HL-60 (cell line): ENCODE measurements at regions not wholly inside any gene's neighbourhood (a gene's known extent, or its start where the extent isn't known, plus 50 kb on each side); places are given as distances from the start of the nearest gene placed in this dataset.

Source experiments
- DNase-seq, 2 experiments: peaks; one replicate each; pipeline ENCODE4 v3.0.0-alpha.2; 2010 to 2020; ENCODE audit warnings: low read depth in 1 of 2, low spot score in 1 of 2
- H3K27ac ChIP-seq: fragments of 250-450 bp; sonication (Bioruptor Pico); replicated peaks from 2 replicates; pipeline ENCODE4 v1.5.1; 2020; ENCODE audit warnings: mild to moderate bottlenecking, moderate library complexity
- H3K27me3 ChIP-seq: fragments of 250-450 bp; sonication (Bioruptor Pico); 2 replicates; pipeline ENCODE4 v1.5.1; 2021; ENCODE audit warnings: mild to moderate bottlenecking, moderate library complexity; ENCODE audit not compliant: insufficient read depth, poor library complexity, severe bottlenecking
- H3K4me3 ChIP-seq: replicated peaks from 2 replicates; pipeline ENCODE4 v1.5.1; 2011; ENCODE audit warnings: mild to moderate bottlenecking, control low read depth, low read length; ENCODE audit not compliant: insufficient read depth
- GABPA ChIP-seq: IDR thresholded peaks from 2 replicates; pipeline ENCODE4 v1.6.1; 2012; ENCODE audit warnings: low read depth
- POLR2AphosphoS5 ChIP-seq: IDR thresholded peaks from 2 replicates; pipeline ENCODE4 v1.6.1; 2012; ENCODE audit warnings: low read depth
- SPI1 ChIP-seq: IDR thresholded peaks from 2 replicates; pipeline ENCODE4 v1.6.1; 2012; ENCODE audit warnings: low read depth, mild to moderate bottlenecking, borderline replicate concordance
- TF ChIP-seq, protein P1 (sequence below): IDR thresholded peaks from 2 replicates; pipeline ENCODE4 v1.6.1; 2012; ENCODE audit warnings: low read depth; ENCODE audit not compliant: insufficient replicate concordance
- TF ChIP-seq, protein P2 (sequence below): IDR thresholded peaks from one replicate; pipeline ENCODE4 v1.5.1; 2011; ENCODE audit warnings: low read length, control low read depth, inconsistent platforms; ENCODE audit not compliant: insufficient read depth

DNA sequence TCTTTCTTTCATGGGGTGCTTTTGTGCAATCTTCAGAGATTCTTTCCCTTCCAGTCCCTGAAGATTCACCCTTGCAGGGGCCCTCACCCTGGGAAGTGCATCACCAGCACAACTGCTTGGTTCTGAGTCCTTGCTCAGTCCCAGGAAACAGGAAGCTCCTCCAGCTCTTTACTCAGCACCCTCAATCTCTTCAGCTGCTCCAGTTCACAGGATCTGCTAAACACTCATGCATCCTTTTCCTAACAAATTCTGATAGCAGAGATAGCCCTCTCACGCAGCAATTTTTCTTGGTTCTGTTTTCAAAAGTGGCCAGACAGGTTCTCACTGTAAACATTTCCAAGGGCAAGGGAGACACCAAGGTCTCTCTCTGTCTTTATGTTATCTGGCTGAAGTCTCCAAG lies 823.1 kb downstream of the LIG4 start:
- TF ChIP-seq, protein P1, sequence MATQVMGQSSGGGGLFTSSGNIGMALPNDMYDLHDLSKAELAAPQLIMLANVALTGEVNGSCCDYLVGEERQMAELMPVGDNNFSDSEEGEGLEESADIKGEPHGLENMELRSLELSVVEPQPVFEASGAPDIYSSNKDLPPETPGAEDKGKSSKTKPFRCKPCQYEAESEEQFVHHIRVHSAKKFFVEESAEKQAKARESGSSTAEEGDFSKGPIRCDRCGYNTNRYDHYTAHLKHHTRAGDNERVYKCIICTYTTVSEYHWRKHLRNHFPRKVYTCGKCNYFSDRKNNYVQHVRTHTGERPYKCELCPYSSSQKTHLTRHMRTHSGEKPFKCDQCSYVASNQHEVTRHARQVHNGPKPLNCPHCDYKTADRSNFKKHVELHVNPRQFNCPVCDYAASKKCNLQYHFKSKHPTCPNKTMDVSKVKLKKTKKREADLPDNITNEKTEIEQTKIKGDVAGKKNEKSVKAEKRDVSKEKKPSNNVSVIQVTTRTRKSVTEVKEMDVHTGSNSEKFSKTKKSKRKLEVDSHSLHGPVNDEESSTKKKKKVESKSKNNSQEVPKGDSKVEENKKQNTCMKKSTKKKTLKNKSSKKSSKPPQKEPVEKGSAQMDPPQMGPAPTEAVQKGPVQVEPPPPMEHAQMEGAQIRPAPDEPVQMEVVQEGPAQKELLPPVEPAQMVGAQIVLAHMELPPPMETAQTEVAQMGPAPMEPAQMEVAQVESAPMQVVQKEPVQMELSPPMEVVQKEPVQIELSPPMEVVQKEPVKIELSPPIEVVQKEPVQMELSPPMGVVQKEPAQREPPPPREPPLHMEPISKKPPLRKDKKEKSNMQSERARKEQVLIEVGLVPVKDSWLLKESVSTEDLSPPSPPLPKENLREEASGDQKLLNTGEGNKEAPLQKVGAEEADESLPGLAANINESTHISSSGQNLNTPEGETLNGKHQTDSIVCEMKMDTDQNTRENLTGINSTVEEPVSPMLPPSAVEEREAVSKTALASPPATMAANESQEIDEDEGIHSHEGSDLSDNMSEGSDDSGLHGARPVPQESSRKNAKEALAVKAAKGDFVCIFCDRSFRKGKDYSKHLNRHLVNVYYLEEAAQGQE = no peak
- TF ChIP-seq POLR2AphosphoS5 (no peak), GABPA (no peak)
- TF ChIP-seq, protein P2, sequence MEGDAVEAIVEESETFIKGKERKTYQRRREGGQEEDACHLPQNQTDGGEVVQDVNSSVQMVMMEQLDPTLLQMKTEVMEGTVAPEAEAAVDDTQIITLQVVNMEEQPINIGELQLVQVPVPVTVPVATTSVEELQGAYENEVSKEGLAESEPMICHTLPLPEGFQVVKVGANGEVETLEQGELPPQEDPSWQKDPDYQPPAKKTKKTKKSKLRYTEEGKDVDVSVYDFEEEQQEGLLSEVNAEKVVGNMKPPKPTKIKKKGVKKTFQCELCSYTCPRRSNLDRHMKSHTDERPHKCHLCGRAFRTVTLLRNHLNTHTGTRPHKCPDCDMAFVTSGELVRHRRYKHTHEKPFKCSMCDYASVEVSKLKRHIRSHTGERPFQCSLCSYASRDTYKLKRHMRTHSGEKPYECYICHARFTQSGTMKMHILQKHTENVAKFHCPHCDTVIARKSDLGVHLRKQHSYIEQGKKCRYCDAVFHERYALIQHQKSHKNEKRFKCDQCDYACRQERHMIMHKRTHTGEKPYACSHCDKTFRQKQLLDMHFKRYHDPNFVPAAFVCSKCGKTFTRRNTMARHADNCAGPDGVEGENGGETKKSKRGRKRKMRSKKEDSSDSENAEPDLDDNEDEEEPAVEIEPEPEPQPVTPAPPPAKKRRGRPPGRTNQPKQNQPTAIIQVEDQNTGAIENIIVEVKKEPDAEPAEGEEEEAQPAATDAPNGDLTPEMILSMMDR = no peak
- DNase-seq = no peak
- Histone ChIP-seq H3K4me3 (no peak overlapping the region), H3K27ac (no peak overlapping the region), H3K27me3 (peaks cover 5% of the 10 kb centered on the region)

DNA sequence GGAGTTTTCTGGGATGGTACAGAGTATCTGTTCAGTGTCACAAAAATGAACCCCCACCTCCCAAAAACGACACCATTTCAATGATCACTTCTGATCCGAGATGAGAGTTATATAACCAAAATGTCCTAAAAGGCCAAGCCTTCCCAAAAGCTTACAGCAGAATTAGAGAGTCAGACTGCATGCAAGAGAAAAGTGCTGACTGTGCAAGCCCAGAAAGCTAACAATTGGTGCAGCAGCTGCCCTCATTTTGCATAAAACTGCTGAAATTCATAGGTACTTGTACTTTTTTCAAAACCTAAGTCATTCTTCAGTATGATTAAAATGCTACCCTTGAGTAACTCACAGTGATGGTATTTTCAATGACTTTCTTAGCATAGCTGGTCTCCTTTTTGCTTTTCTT lies 819.6 kb upstream of the ARGLU1 start:
- TF ChIP-seq POLR2AphosphoS5 = no peak
- TF ChIP-seq, protein P1 = no peak

GRCh38 chr13:107379407-107380155 lies 811.6 kb upstream of the ARGLU1 start:
- Histone ChIP-seq H3K27me3 (no peaks in the 10 kb centered on the region), H3K4me3 (no peak overlapping the region), H3K27ac (no peak overlapping the region)
- TF ChIP-seq, protein P1 = no peak
- TF ChIP-seq GABPA = no peak
- no peak for TF ChIP-seq POLR2AphosphoS5
- TF ChIP-seq, protein P2 = no peak
- no peak for TF ChIP-seq SPI1
- DNase-seq = no peak

More for the DNA sequence above, 819.6 kb upstream of the ARGLU1 start:
- no peak for DNase-seq
- Histone ChIP-seq H3K27ac (no peak overlapping the region), H3K4me3 (no peak overlapping the region), H3K27me3 (no peaks in the 10 kb centered on the region)
